ENCODE measurements at regions not wholly inside any gene's neighbourhood (a gene's known extent, or its start where the extent isn't known, plus 50 kb on each side); places are given as distances from the start of the nearest gene placed in this dataset.

GRCh38 chr1:108077991-108078390 lies 113.0 kb upstream of the VAV3 start:
- 33% methylated on average over 2 of the region's 2 CpGs for WGBS (ENCODE audit: insufficient coverage, low coverage, low lambda C conversion rate, missing lambda C conversion rate)
- DNase-seq (no peak), ATAC-seq (no peak)
- no peak overlapping the region for H3K27ac ChIP-seq
- intact Hi-C loops (cut with DNase I) = no loop called here
- H3K9me3 ChIP-seq = no peaks in the 10 kb centered on the region
- peaks cover 0 to 3% (median 0%) of the 10 kb centered on the region in 4 donors for H3K4me1 ChIP-seq
- TF ChIP-seq, protein P1, sequence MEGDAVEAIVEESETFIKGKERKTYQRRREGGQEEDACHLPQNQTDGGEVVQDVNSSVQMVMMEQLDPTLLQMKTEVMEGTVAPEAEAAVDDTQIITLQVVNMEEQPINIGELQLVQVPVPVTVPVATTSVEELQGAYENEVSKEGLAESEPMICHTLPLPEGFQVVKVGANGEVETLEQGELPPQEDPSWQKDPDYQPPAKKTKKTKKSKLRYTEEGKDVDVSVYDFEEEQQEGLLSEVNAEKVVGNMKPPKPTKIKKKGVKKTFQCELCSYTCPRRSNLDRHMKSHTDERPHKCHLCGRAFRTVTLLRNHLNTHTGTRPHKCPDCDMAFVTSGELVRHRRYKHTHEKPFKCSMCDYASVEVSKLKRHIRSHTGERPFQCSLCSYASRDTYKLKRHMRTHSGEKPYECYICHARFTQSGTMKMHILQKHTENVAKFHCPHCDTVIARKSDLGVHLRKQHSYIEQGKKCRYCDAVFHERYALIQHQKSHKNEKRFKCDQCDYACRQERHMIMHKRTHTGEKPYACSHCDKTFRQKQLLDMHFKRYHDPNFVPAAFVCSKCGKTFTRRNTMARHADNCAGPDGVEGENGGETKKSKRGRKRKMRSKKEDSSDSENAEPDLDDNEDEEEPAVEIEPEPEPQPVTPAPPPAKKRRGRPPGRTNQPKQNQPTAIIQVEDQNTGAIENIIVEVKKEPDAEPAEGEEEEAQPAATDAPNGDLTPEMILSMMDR (IDR thresholded peaks at IDR 0.05) = no peak
- TF ChIP-seq POLR2A (IDR thresholded peaks at IDR 0.05) = no peak
- no peaks in the 10 kb centered on the region for H3K27me3 ChIP-seq
- no peak overlapping the region for H3K4me3 ChIP-seq
- H3K36me3 ChIP-seq = no peaks in the 10 kb centered on the region

- ATAC-seq (peak in 2 of 4 donors; percentile 38 to 42), DNase-seq (no peak)
- TF ChIP-seq, protein P1 (IDR thresholded peaks at IDR 0.05) = no peak
- TF ChIP-seq POLR2A (IDR thresholded peaks at IDR 0.05) = no peak
- H3K36me3 ChIP-seq = no peaks in the 10 kb centered on the region
- H3K27ac ChIP-seq = no peak overlapping the region
- H3K4me3 ChIP-seq = no peak overlapping the region
- H3K9me3 ChIP-seq = no peaks in the 10 kb centered on the region
- H3K27me3 ChIP-seq = no peaks in the 10 kb centered on the region
- peaks cover 0 to 3% (median 0%) of the 10 kb centered on the region in 4 donors for H3K4me1 ChIP-seq
- intact Hi-C loops (cut with DNase I) = no loop called here
- 40% methylated on average over 5 of the region's 5 CpGs for WGBS (ENCODE audit: insufficient coverage, low coverage, low lambda C conversion rate, missing lambda C conversion rate)
Observed at GRCh38 chr1:108075055-108075454, 110.1 kb upstream of the VAV3 start.

DNA sequence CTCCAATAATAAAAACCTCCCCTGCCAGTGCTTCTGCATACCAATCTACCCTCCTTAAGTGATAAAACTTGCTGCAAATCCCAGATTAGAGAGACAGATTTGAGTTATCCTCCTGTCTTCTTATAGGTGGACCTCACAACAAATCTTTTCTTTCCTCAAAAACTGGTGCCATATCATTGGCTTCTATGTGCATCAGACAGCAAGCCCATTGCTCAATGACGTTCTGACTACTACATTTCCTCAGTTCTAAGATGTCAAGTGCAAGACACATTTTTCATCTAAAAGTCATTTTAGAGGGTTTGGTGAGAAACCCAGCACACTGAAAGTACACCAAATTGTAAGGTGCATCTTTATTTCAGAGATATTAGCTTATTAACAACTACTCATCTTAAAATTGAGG lies 107.8 kb upstream of the VAV3 start:
- no peak overlapping the region for H3K4me3 ChIP-seq
- DNase-seq (no peak), ATAC-seq (no peak)
- no peaks in the 10 kb centered on the region for H3K27me3 ChIP-seq
- no peaks in the 10 kb centered on the region for H3K4me1 ChIP-seq
- 25% methylated on average over 1 of the region's 1 CpG for WGBS (ENCODE audit: insufficient coverage, low coverage, low lambda C conversion rate, missing lambda C conversion rate)
- H3K9me3 ChIP-seq = no peaks in the 10 kb centered on the region
- intact Hi-C loops (cut with DNase I) = no loop called here
- no peak overlapping the region for H3K27ac ChIP-seq
- TF ChIP-seq POLR2A (IDR thresholded peaks at IDR 0.05) = no peak
- TF ChIP-seq, protein P1 (IDR thresholded peaks at IDR 0.05) = no peak
- H3K36me3 ChIP-seq = no peaks in the 10 kb centered on the region

- no peak for TF ChIP-seq POLR2A (IDR thresholded peaks at IDR 0.05)
- TF ChIP-seq, protein P1 (IDR thresholded peaks at IDR 0.05) = no peak
- WGBS (ENCODE audit: insufficient coverage, low coverage, low lambda C conversion rate, missing lambda C conversion rate) = 17% methylated on average over 2 of the region's 2 CpGs
- no peaks in the 10 kb centered on the region for H3K4me1 ChIP-seq
- no peak overlapping the region for H3K4me3 ChIP-seq
- H3K27me3 ChIP-seq = no peaks in the 10 kb centered on the region
- ATAC-seq = peak in 3 of 4 donors; percentile 34 to 59 (median 39)
- no peak overlapping the region for H3K27ac ChIP-seq
- intact Hi-C loops (cut with DNase I) = no loop called here
- no peaks in the 10 kb centered on the region for H3K36me3 ChIP-seq
- no peak for DNase-seq
- H3K9me3 ChIP-seq = no peaks in the 10 kb centered on the region
Observed at GRCh38 chr1:108072212-108072611, 107.2 kb upstream of the VAV3 start.

DNA sequence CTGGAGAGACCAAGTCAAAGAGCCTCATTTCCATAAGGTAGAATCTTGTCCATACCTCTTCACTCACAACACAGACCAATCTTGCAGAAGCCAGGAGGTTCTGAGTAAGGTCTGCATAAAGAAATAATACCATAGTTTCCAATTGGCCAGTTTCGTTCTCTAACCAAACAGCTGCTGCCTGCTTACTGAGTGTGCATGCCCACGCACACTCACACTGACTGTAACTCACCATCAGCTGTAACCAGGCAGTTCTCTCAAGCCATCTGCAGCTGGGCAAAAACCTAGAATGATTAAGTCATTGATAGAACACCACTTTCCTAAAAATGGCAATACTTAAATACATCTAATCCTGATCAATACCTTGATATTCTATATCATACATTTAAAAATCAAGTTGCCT lies 106.6 kb upstream of the VAV3 start:
- no peak for DNase-seq
- no peak overlapping the region for H3K4me3 ChIP-seq

More for the DNA sequence above, 106.6 kb upstream of the VAV3 start:
- Histone ChIP-seq H3K4me1 (no peaks in the 10 kb centered on the region), H3K9me3 (no peaks in the 10 kb centered on the region), H3K36me3 (no peaks in the 10 kb centered on the region), H3K27ac (no peak overlapping the region), H3K27me3 (no peaks in the 10 kb centered on the region)
- intact Hi-C loops (cut with DNase I) = no loop called here
- no peak for ATAC-seq
- no peak for TF ChIP-seq POLR2A (IDR thresholded peaks at IDR 0.05)
- TF ChIP-seq, protein P1 (IDR thresholded peaks at IDR 0.05) = no peak
- 53% methylated on average over 2 of the region's 2 CpGs for whole genome bisulfite sequencing (ENCODE audit: insufficient coverage, low coverage, low lambda C conversion rate, missing lambda C conversion rate)
